PC-3 (cell line): ENCODE measurements at regions not wholly inside any gene's neighbourhood (a gene's known extent, or its start where the extent isn't known, plus 50 kb on each side); places are given as distances from the start of the nearest gene placed in this dataset.

Experiments used
- EZH2 ChIP-seq: fragments of 300-600 bp; sonication (generic); IDR thresholded peaks from one replicate; pipeline ENCODE4 v1.6.1; 2017; ENCODE audit warnings: antibody characterized with exemption, mild to moderate bottlenecking, low read length; ENCODE audit not compliant: unreplicated experiment
- TF ChIP-seq, protein P1 (sequence below): fragments of 300-600 bp; sonication (generic); conservative IDR thresholded peaks from 2 replicates; pipeline ENCODE4 v1.5.1; 2017; ENCODE audit warnings: antibody characterized with exemption, low read depth, mild to moderate bottlenecking, low read length

DNA sequence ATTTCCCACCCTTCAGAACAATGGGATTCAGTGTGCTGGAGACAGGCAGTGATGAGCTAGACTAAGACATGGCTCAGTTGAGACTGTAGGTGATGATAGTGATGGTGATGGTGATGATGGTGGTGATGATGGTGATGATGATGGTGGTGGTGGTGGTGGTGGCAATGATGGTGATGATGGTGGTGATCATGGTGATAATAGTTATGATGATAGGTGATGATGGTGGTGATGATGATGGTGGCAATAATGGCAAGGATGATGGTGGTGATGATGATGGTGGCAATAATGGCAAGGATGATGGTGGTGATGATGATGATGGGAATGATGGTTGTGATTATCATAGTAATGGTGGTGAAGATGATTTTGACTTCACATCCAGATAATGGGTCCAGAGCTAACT is 176.7 kb downstream of the NXNL2 start:
- TF ChIP-seq, protein P1, sequence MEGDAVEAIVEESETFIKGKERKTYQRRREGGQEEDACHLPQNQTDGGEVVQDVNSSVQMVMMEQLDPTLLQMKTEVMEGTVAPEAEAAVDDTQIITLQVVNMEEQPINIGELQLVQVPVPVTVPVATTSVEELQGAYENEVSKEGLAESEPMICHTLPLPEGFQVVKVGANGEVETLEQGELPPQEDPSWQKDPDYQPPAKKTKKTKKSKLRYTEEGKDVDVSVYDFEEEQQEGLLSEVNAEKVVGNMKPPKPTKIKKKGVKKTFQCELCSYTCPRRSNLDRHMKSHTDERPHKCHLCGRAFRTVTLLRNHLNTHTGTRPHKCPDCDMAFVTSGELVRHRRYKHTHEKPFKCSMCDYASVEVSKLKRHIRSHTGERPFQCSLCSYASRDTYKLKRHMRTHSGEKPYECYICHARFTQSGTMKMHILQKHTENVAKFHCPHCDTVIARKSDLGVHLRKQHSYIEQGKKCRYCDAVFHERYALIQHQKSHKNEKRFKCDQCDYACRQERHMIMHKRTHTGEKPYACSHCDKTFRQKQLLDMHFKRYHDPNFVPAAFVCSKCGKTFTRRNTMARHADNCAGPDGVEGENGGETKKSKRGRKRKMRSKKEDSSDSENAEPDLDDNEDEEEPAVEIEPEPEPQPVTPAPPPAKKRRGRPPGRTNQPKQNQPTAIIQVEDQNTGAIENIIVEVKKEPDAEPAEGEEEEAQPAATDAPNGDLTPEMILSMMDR = no peak
- TF ChIP-seq EZH2 = no peak
